SK-N-MC (cell line): ENCODE measurements at regions not wholly inside any gene's neighbourhood (a gene's known extent, or its start where the extent isn't known, plus 50 kb on each side); places are given as distances from the start of the nearest gene placed in this dataset.

Experiments
- EZH2 ChIP-seq: fragments of 200-600 bp; sonication (generic); IDR thresholded peaks from one replicate; pipeline ENCODE4 v1.6.1; 2017; ENCODE audit warnings: antibody characterized with exemption
- POLR2AphosphoS5 ChIP-seq: IDR thresholded peaks from 2 replicates; pipeline ENCODE4 v1.6.1; 2012; ENCODE audit warnings: mild to moderate bottlenecking, low read depth, low read length, borderline replicate concordance

GRCh38 chr2:228590681-228591080 lies 409.2 kb upstream of the SPHKAP start:
- TF ChIP-seq EZH2 = no peak
- TF ChIP-seq POLR2AphosphoS5 = no peak
